GM19193 (cell line): ENCODE measurements at regions not wholly inside any gene's neighbourhood (a gene's known extent, or its start where the extent isn't known, plus 50 kb on each side); places are given as distances from the start of the nearest gene placed in this dataset.

ENCODE experiments used
- POLR2A ChIP-seq: IDR thresholded peaks from 4 replicates; pipeline ENCODE4 v1.6.1; 2011; ENCODE audit not compliant: insufficient read depth, insufficient read length; ENCODE audit errors: extremely low read depth

- TF ChIP-seq POLR2A, result no peak
These were observed 157.2 kb upstream of the FOXF1 start for GRCh38 chr16:86353148-86353547.

- no peak for TF ChIP-seq POLR2A
These were observed 156.4 kb upstream of the FOXF1 start for GRCh38 chr16:86353948-86354347.

- TF ChIP-seq POLR2A, result no peak
These were observed 155.4 kb upstream of the FOXF1 start for GRCh38 chr16:86354641-86355513.

GRCh38 chr16:86355531-86355930 is 154.8 kb upstream of the FOXF1 start:
- TF ChIP-seq POLR2A, result no peak

GRCh38 chr16:86355951-86356350 is 154.4 kb upstream of the FOXF1 start:
- TF ChIP-seq POLR2A, result no peak

GRCh38 chr16:86356804-86357203 is 153.5 kb upstream of the FOXF1 start:
- no peak for TF ChIP-seq POLR2A

- TF ChIP-seq POLR2A, result no peak
These were observed 153.0 kb upstream of the FOXF1 start for GRCh38 chr16:86357303-86357702.

GRCh38 chr16:86357950-86358349 is 152.4 kb upstream of the FOXF1 start:
- TF ChIP-seq POLR2A, result no peak

GRCh38 chr16:86359571-86359970 is 150.8 kb upstream of the FOXF1 start:
- TF ChIP-seq POLR2A, result no peak

- TF ChIP-seq POLR2A, result no peak
These were observed 148.0 kb upstream of the FOXF1 start for GRCh38 chr16:86362155-86362849.

- no peak for TF ChIP-seq POLR2A
These were observed 147.3 kb upstream of the FOXF1 start for GRCh38 chr16:86363057-86363490.

- no peak for TF ChIP-seq POLR2A
These were observed 146.3 kb upstream of the FOXF1 start for GRCh38 chr16:86363836-86364618.

- no peak for TF ChIP-seq POLR2A
These were observed 145.5 kb upstream of the FOXF1 start for GRCh38 chr16:86364653-86365380.

GRCh38 chr16:86365513-86366273 is 144.6 kb upstream of the FOXF1 start:
- TF ChIP-seq POLR2A, result no peak
